ENCODE measurements at regions not wholly inside any gene's neighbourhood (a gene's known extent, or its start where the extent isn't known, plus 50 kb on each side); places are given as distances from the start of the nearest gene placed in this dataset.
A peak's percentile ranks its signal among the peaks of the same experiment; 100 is the strongest.

GRCh38 chr2:64262071-64262470 is 117.9 kb upstream of the PELI1 start:
- H4K20me1 ChIP-seq (ENCODE audit: control insufficient read depth, extremely low read depth, insufficient read depth, low read length): no peaks in the 10 kb centered on the region
- TF ChIP-seq CTCF (optimal IDR thresholded peaks at IDR 0.05 in 1 of 3, IDR thresholded peaks at IDR 0.05 in 1 of 3, conservative IDR thresholded peaks at IDR 0.05 in 1 of 3; ENCODE audit: extremely low read depth in 1 of 3, insufficient read depth in 2 of 3, low read length in 3 of 3) (no peak), EZH2 (IDR thresholded peaks at IDR 0.05; ENCODE audit: low read length) (no peak)
- H3K4me3 ChIP-seq (ENCODE audit: control insufficient read depth in 2 of 3, extremely low read depth in 1 of 3, insufficient read depth in 2 of 3, low read depth in 1 of 3, low read length in 3 of 3): no peak overlapping the region
- H3K4me2 ChIP-seq (ENCODE audit: control insufficient read depth, extremely low read depth, insufficient read depth, low read depth, low read length): no peak overlapping the region
- H3K27ac ChIP-seq (ENCODE audit: control insufficient read depth, insufficient read depth, low read length): no peak overlapping the region
- no peaks in the 10 kb centered on the region for H3K9me1 ChIP-seq (ENCODE audit: control insufficient read depth, extremely low read depth, insufficient read depth, low read length)
- H2AFZ ChIP-seq (ENCODE audit: control insufficient read depth, low read length): no peak overlapping the region
- FAIRE-seq: no peak
- no peaks in the 10 kb centered on the region for H3K36me3 ChIP-seq (ENCODE audit: control insufficient read depth in 2 of 2, extremely low read depth in 1 of 2, insufficient read depth in 2 of 2, low read length in 2 of 2)
- no peaks in the 10 kb centered on the region for H3K79me2 ChIP-seq (ENCODE audit: control insufficient read depth, insufficient read depth, low read length)
- dilution Hi-C loops (cut with MboI; ENCODE audit: extremely low pct_ligation_motif_present, low sequenced_read_pairs): no loop called here
- H3K9ac ChIP-seq (ENCODE audit: control insufficient read depth, extremely low read depth, insufficient read depth, low read length): no peak overlapping the region
- no peak for DNase-seq (ENCODE audit: low read depth, low spot score)
- H3K27me3 ChIP-seq (ENCODE audit: control insufficient read depth, extremely low read depth, insufficient read depth, low read length): no peaks in the 10 kb centered on the region
- H3K9me3 ChIP-seq (ENCODE audit: control insufficient read depth, low read depth, low read length): no peaks in the 10 kb centered on the region
- peaks cover 23% of the 10 kb centered on the region for H3K4me1 ChIP-seq (ENCODE audit: control insufficient read depth, extremely low read depth, insufficient read depth, low read length)

GRCh38 chr2:64262816-64263215 is 118.6 kb upstream of the PELI1 start:
- Histone ChIP-seq H3K4me1 (ENCODE audit: control insufficient read depth, extremely low read depth, insufficient read depth, low read length) (peaks cover 29% of the 10 kb centered on the region), H3K79me2 (ENCODE audit: control insufficient read depth, insufficient read depth, low read length) (no peaks in the 10 kb centered on the region), H3K9ac (ENCODE audit: control insufficient read depth, extremely low read depth, insufficient read depth, low read length) (peak overlapping the region; percentile 40), H3K27me3 (ENCODE audit: control insufficient read depth, extremely low read depth, insufficient read depth, low read length) (no peaks in the 10 kb centered on the region), H3K27ac (ENCODE audit: control insufficient read depth, insufficient read depth, low read length) (peak overlapping the region; percentile 73), H3K9me3 (ENCODE audit: control insufficient read depth, low read depth, low read length) (no peaks in the 10 kb centered on the region), H2AFZ (ENCODE audit: control insufficient read depth, low read length) (peak overlapping the region; percentile 76), H3K4me2 (ENCODE audit: control insufficient read depth, extremely low read depth, insufficient read depth, low read depth, low read length) (peak overlapping the region; percentile 88), H3K36me3 (ENCODE audit: control insufficient read depth in 2 of 2, extremely low read depth in 1 of 2, insufficient read depth in 2 of 2, low read length in 2 of 2) (no peaks in the 10 kb centered on the region), H4K20me1 (ENCODE audit: control insufficient read depth, extremely low read depth, insufficient read depth, low read length) (no peaks in the 10 kb centered on the region), H3K9me1 (ENCODE audit: control insufficient read depth, extremely low read depth, insufficient read depth, low read length) (no peaks in the 10 kb centered on the region), H3K4me3 (ENCODE audit: control insufficient read depth in 2 of 3, extremely low read depth in 1 of 3, insufficient read depth in 2 of 3, low read depth in 1 of 3, low read length in 3 of 3) (peak overlapping the region in 2 of 3 experiments; percentile 40 to 43)
- dilution Hi-C loops (cut with MboI; ENCODE audit: extremely low pct_ligation_motif_present, low sequenced_read_pairs): no loop called here
- DNase-seq (ENCODE audit: low read depth, low spot score) (no peak), FAIRE-seq (peak; percentile 17)
- TF ChIP-seq CTCF (optimal IDR thresholded peaks at IDR 0.05 in 1 of 3, IDR thresholded peaks at IDR 0.05 in 1 of 3, conservative IDR thresholded peaks at IDR 0.05 in 1 of 3; ENCODE audit: extremely low read depth in 1 of 3, insufficient read depth in 2 of 3, low read length in 3 of 3) (no peak), EZH2 (IDR thresholded peaks at IDR 0.05; ENCODE audit: low read length) (no peak)
